HepG2 (cell line): ENCODE measurements at regions not wholly inside any gene's neighbourhood (a gene's known extent, or its start where the extent isn't known, plus 50 kb on each side); places are given as distances from the start of the nearest gene placed in this dataset.

ENCODE experiments used
- AGO1 ChIP-seq: fragments of 200-400 bp; formaldehyde crosslinking; IDR thresholded peaks from 2 replicates; pipeline ENCODE4 v1.6.1; 2017; ENCODE audit warnings: mild to moderate bottlenecking, low read depth, low read length, moderate library complexity; ENCODE audit not compliant: poor library complexity, severe bottlenecking
- CEBPB ChIP-seq: IDR thresholded peaks from 2 replicates; pipeline ENCODE4 v1.6.1; 2011; ENCODE audit warnings: low read depth, low read length, improper control_type of control experiment, borderline replicate concordance
- HCFC1 ChIP-seq: fragments of 150-350 bp; IDR thresholded peaks from 2 replicates; pipeline ENCODE4 v1.6.1; 2014; ENCODE audit warnings: low read depth, low read length
- MAFK ChIP-seq, 2 experiments: IDR thresholded peaks in 1 of 2; conservative IDR thresholded peaks in 1 of 2; 2 replicates each; pipeline ENCODE4 v1.6.1; 2011; ENCODE audit warnings: improper control_type of control experiment in 2 of 2, low read length in 2 of 2
- ZNF24 ChIP-seq: fragments of 450-650 bp; IDR thresholded peaks from 2 replicates; pipeline ENCODE4 v1.6.1; 2017; ENCODE audit warnings: antibody characterized with exemption, mild to moderate bottlenecking
- ZNF484 ChIP-seq: sonication (generic); formaldehyde crosslinking; IDR thresholded peaks from 2 replicates; pipeline ENCODE4 v1.5.1; 2020; ENCODE audit warnings: mild to moderate bottlenecking, low read depth, missing genetic modification reagents, borderline replicate concordance
- ZNF773 ChIP-seq: sonication (generic); formaldehyde crosslinking; IDR thresholded peaks from 2 replicates; pipeline ENCODE4 v1.4.0; 2020; ENCODE audit warnings: missing genetic modification reagents, borderline replicate concordance
- ZNF775 ChIP-seq: sonication (generic); formaldehyde crosslinking; IDR thresholded peaks from 2 replicates; pipeline ENCODE4 v1.4.0; 2020; ENCODE audit warnings: missing genetic modification reagents, mild to moderate bottlenecking, moderate library complexity, borderline replicate concordance
- ZUFSP ChIP-seq: sonication (generic); formaldehyde crosslinking; IDR thresholded peaks from 2 replicates; pipeline ENCODE4 v1.9.0; 2021; ENCODE audit warnings: missing genetic modification reagents, mild to moderate bottlenecking, borderline replicate concordance
- TF ChIP-seq, protein P1 (sequence below): sonication (generic); formaldehyde crosslinking; IDR thresholded peaks from 2 replicates; pipeline ENCODE4 v1.4.0; 2020; ENCODE audit warnings: missing genetic modification reagents, mild to moderate bottlenecking, borderline replicate concordance
- TF ChIP-seq, protein P2 (sequence below): sonication (generic); formaldehyde crosslinking; IDR thresholded peaks from 2 replicates; pipeline ENCODE4 v1.4.0; 2020; ENCODE audit warnings: mild to moderate bottlenecking, low read depth, missing genetic modification reagents

DNA sequence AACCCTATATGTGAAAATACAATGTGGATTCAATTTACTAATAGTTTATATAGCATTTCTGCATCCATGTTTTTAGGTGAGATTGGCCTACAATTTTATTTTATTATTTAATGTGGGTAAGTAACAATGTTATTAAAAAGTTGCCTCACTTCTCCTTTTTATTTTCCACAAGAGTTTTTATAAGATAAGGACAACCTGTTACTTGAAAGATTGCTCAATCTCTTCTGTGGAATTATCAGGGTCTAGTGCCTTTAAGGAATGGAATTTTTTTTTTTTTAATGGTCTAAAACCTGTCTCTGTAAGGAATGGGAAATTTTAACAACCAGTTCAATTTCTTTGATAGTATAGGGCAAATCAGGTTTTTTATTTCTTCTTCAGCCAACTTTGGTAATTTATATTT, 53.9 kb upstream of the RAB18 start (continued):
- TF ChIP-seq, protein P1, sequence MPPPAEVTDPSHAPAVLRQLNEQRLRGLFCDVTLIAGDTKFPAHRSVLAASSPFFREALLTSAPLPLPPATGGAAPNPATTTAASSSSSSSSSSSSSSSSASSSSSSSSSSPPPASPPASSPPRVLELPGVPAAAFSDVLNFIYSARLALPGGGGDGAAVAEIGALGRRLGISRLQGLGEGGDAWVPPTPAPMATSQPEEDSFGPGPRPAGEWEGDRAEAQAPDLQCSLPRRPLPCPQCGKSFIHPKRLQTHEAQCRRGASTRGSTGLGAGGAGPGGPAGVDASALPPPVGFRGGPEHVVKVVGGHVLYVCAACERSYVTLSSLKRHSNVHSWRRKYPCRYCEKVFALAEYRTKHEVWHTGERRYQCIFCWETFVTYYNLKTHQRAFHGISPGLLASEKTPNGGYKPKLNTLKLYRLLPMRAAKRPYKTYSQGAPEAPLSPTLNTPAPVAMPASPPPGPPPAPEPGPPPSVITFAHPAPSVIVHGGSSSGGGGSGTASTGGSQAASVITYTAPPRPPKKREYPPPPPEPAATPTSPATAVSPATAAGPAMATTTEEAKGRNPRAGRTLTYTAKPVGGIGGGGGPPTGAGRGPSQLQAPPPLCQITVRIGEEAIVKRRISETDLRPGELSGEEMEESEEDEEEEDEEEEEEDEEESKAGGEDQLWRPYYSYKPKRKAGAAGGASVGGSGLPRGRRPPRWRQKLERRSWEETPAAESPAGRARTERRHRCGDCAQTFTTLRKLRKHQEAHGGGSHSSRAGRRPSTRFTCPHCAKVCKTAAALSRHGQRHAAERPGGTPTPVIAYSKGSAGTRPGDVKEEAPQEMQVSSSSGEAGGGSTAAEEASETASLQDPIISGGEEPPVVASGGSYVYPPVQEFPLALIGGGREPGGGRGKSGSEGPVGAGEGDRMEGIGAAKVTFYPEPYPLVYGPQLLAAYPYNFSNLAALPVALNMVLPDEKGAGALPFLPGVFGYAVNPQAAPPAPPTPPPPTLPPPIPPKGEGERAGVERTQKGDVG (CRISPR knock-in tag) = no peak
- TF ChIP-seq ZNF484 (no peak), ZNF775 (no peak), CEBPB (no peak), HCFC1 (no peak), MAFK (conservative IDR thresholded peaks at IDR 0.05 in 1 of 2, IDR thresholded peaks at IDR 0.05 in 1 of 2; ENCODE audit: low read length in 2 of 2) (no peak), ZUFSP (CRISPR knock-in tag) (no peak), AGO1 (no peak), ZNF24 (no peak), ZNF773 (CRISPR knock-in tag) (no peak)
- TF ChIP-seq, protein P2, sequence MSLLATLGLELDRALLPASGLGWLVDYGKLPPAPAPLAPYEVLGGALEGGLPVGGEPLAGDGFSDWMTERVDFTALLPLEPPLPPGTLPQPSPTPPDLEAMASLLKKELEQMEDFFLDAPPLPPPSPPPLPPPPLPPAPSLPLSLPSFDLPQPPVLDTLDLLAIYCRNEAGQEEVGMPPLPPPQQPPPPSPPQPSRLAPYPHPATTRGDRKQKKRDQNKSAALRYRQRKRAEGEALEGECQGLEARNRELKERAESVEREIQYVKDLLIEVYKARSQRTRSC (CRISPR knock-in tag) = no peak
